Thymus (tissue), 11 donors: ENCODE measurements at regions not wholly inside any gene's neighbourhood (a gene's known extent, or its start where the extent isn't known, plus 50 kb on each side); places are given as distances from the start of the nearest gene placed in this dataset.

Experiments used
- DNase-seq, 9 donors: peaks; one replicate each; pipeline ENCODE4 v3.0.0-alpha.2; 2013; ENCODE audit warnings: low spot score in 9 of 9, low read depth in 6 of 9, missing footprints in 1 of 9
- H3K27ac ChIP-seq, 2 donors: one replicate each; pipeline ENCODE4 v1.5.1; 2013; ENCODE audit warnings: control low read depth in 1 of 2, low read depth in 1 of 2, low read length in 1 of 2, mild to moderate bottlenecking in 1 of 2, moderate library complexity in 1 of 2
- H3K27me3 ChIP-seq, 2 donors: one replicate each; pipeline ENCODE4 v1.5.1; 2013; ENCODE audit warnings: low read length in 1 of 2; ENCODE audit not compliant: control insufficient read depth in 2 of 2, insufficient read depth in 1 of 2
- H3K36me3 ChIP-seq, 2 donors: one replicate each; pipeline ENCODE4 v1.5.1; 2013; ENCODE audit warnings: low read length in 1 of 2, mild to moderate bottlenecking in 1 of 2, moderate library complexity in 1 of 2; ENCODE audit not compliant: control insufficient read depth in 2 of 2, insufficient read depth in 2 of 2
- H3K4me1 ChIP-seq, 2 donors: one replicate each; pipeline ENCODE4 v1.5.1; 2013; ENCODE audit warnings: low read length in 2 of 2; ENCODE audit not compliant: control insufficient read depth in 2 of 2, insufficient read depth in 2 of 2
- H3K4me3 ChIP-seq, 2 donors: one replicate each; pipeline ENCODE4 v1.5.1; 2013; ENCODE audit warnings: low read length in 2 of 2, control low read depth in 1 of 2, mild to moderate bottlenecking in 1 of 2
- H3K9me3 ChIP-seq, 2 donors: one replicate each; pipeline ENCODE4 v1.5.1; 2013; ENCODE audit warnings: low read length in 1 of 2, mild to moderate bottlenecking in 1 of 2; ENCODE audit not compliant: control insufficient read depth in 2 of 2, insufficient read depth in 1 of 2
- WGBS: extraction: QIAGEN DNeasy Blood & Tissue Kit; methylation state at CpG from one replicate; pipeline ENCODE4 v1.1.7; 2013; 5-methylcytosine and 5-hydroxymethylcytosine counted together
- donor health status: healthy.

DNA sequence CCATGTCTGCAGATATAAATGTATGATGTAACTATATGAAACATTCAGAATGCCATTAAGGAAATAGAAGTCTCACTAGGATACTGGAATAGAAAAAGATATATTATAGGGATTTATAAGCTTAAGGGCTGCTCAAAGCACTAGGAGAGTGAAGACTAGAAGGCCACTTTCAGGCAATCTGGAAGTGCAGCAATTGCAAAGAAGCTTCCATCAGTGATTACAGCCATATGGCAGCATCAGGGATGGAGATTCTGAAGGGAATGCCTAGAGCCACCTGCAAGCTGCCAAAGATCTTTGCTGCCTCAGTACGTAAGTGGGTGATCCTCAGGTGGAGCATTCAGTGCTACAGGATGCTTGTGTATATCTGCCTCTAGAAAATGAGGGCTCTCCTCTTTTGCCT, 796.2 kb upstream of the EPHA7 start:
- no peak overlapping the region for H3K4me3 ChIP-seq
- H3K36me3 ChIP-seq, result no peaks in the 10 kb centered on the region
- no peaks in the 10 kb centered on the region for H3K27me3 ChIP-seq
- 98% methylated on average over 1 of the region's 1 CpG for WGBS
- no peak overlapping the region for H3K27ac ChIP-seq
- no peak for DNase-seq
- no peaks in the 10 kb centered on the region for H3K4me1 ChIP-seq
- no peaks in the 10 kb centered on the region for H3K9me3 ChIP-seq

DNA sequence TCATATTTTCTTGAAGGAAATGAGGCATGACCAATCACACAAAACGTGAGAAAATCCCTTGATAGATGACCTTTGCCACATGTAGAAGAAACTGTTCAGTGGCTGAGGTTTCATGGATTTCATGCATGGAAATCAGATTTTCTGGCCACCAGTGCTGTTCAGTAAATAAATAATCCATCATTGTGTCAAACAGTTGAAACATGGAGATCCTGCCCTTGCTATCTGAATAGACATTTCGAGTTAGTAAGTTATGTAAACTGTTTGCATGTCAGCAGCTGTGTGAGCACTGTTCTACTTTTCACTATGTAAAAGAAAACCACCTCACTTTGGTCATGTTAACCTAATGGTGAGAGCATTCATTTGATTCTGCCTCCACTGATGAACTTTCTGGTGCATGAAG, 793.9 kb upstream of the EPHA7 start:
- H3K4me1 ChIP-seq, result no peaks in the 10 kb centered on the region
- no peak overlapping the region for H3K27ac ChIP-seq
- 52% methylated on average over 2 of the region's 2 CpGs for WGBS
- H3K4me3 ChIP-seq, result no peak overlapping the region
- no peaks in the 10 kb centered on the region for H3K36me3 ChIP-seq
- no peaks in the 10 kb centered on the region for H3K9me3 ChIP-seq
- no peak for DNase-seq
- no peaks in the 10 kb centered on the region for H3K27me3 ChIP-seq

DNA sequence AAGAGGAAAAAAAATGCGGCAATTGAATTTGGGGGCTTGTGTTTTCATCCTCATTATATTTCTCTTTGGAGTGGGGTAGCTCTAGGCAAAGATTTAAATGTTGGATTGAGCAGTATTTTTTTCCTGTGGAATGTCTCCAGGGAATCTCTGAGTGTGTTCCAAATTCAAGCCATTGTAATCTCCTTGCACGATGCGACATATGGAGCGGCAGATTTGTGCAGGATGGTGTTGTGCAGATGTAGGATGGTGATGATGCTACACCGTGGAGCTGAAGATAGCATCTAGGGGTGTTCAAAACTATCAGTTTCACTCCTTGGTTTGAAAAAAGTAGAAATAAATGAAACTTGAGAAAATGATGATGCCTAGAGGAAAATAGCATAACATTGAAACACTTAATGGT, 777.5 kb upstream of the EPHA7 start:
- 91% methylated on average over 5 of the region's 5 CpGs for WGBS

DNA sequence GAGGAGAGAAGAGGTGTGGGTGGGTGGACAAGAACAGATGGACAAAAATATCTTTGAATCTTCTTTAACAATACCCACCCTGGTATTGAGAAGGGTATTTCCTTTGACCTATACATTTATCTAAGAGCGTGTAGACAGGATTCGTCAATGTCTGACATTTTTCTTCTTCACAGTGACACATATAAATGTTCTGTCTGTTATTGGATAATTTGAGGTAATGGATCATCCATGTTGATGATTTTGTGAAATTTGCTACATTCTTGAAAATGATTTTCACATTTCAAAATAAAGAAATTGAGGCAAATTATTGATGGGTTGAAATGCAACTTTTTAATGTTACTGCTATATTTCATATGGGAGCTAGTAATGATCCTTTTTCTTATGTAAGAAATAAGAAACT, 770.7 kb upstream of the EPHA7 start:
- no peaks in the 10 kb centered on the region for H3K4me1 ChIP-seq
- 96% methylated on average over 2 of the region's 2 CpGs for WGBS

More for the DNA sequence above, 777.5 kb upstream of the EPHA7 start:
- Histone ChIP-seq H3K4me3 (no peak overlapping the region), H3K4me1 (no peaks in the 10 kb centered on the region), H3K36me3 (no peaks in the 10 kb centered on the region), H3K27ac (no peak overlapping the region), H3K27me3 (no peaks in the 10 kb centered on the region), H3K9me3 (no peaks in the 10 kb centered on the region)
- DNase-seq, result no peak

DNA sequence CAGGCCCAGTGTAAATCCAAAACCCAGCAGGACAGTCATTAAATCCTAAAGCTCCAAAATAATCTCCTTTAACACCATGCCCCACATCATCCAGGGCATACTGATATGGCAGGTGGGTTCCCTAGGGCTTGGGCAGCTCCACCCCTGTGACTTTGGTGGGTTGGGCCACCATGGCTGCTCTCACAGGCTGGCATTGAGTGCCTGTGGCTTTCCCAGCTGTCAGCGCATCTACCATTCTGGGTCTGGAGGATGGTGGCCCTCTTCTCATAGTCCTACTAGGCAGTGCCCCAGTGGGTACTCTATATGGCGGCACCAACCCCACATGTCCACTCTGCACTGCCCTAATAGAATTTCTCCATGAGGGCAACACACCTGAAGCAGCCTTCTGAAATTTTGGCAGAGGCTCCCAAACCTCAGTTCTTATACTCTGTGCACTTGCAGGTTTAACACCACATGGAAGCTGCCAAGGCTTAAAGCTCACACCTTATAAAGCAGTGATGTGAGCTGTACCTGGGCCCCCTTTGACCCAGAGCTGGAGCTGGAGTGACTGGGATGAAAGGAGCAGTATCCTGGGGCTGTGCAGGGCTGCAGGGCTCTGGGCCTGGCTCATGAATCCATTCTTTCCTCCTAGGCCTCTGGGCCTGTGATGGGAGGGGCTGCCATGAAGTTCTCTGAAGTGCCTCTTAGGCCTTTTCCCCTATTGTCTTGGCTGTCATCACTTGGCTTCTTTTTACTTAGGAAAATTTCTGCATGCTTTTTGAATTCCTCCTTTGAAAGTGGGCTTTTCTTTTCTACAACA, 765.5 kb upstream of the EPHA7 start:
- Histone ChIP-seq H3K27me3 (no peaks in the 10 kb centered on the region), H3K9me3 (peaks cover 0 to 6% of the 10 kb centered on the region in 2 donors), H3K36me3 (no peaks in the 10 kb centered on the region), H3K4me3 (no peak overlapping the region), H3K27ac (no peak overlapping the region), H3K4me1 (no peaks in the 10 kb centered on the region)
- WGBS, result 97% methylated on average over 2 of the region's 2 CpGs
- no peak for DNase-seq

More for the DNA sequence above, 770.7 kb upstream of the EPHA7 start:
- no peak for DNase-seq
- H3K27me3 ChIP-seq, result no peaks in the 10 kb centered on the region
- no peak overlapping the region for H3K27ac ChIP-seq
- H3K9me3 ChIP-seq, result peaks cover 0 to under 1% of the 10 kb centered on the region in 2 donors
- no peaks in the 10 kb centered on the region for H3K36me3 ChIP-seq
- H3K4me3 ChIP-seq, result no peak overlapping the region

DNA sequence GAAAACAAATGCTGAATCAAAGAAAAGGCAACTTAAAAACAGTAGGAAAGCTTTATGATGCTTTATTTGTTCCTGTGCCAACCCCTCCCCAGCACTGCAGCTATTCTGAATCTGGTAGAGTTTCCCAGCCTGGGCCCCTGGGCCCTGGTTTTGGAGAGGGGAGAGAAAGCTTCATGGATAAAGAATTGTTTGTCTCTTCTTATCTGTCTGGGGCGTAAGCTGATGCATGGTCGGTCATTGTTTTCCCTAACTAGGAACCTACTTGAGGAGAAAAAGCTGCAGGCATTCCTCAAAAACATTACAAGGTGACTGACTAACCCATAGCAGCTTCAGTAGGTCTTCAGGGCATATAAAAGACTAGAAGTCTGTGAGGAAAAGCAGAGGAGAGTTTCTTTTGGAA, 758.1 kb upstream of the EPHA7 start:
- H3K27me3 ChIP-seq, result no peaks in the 10 kb centered on the region
- no peak for DNase-seq
- H3K4me1 ChIP-seq, result no peaks in the 10 kb centered on the region
- no peak overlapping the region for H3K4me3 ChIP-seq
- no peaks in the 10 kb centered on the region for H3K9me3 ChIP-seq
- no peaks in the 10 kb centered on the region for H3K36me3 ChIP-seq
- H3K27ac ChIP-seq, result no peak overlapping the region
- 58% methylated on average over 2 of the region's 2 CpGs for WGBS

DNA sequence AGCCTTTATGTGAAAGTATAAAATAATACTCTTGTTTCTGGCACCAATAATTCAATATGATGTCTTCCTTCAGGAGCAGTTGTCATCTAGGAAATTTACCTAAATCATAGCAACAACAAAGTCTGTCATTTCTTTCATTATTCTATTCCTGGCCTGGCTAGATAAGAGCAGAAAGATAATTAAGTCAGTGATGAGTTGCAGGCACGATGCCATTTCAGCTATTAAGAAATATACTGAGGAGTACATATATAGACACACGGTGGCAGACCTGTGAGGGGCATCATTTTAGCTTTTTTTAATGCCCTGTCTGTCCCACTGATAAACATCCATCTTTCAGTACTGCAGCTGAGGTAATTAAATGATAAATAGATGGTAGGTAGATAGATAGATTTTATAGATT, 756.1 kb upstream of the EPHA7 start:
- no peak for DNase-seq
- H3K4me1 ChIP-seq, result no peaks in the 10 kb centered on the region
- 90% methylated on average over 2 of the region's 2 CpGs for WGBS

DNA sequence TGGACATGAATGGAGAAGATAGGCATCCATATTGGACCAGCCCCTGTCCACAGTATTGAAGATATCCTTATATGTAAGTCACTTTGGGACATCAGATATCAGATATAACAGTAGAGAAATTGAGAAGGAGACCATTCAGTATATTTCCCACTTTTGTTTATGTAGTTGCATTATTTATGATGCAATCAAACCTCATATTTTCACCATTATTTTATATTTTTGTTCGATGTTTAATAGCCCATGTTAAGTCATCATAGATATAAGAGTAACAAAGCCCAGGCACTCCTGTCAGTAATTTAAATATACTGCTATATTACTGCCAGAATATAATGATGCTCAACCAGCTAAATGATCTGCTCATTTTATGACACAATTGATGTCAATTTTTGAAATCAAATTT, 744.5 kb upstream of the EPHA7 start:
- Histone ChIP-seq H3K4me3 (no peak overlapping the region), H3K27me3 (no peaks in the 10 kb centered on the region), H3K4me1 (no peaks in the 10 kb centered on the region), H3K36me3 (no peaks in the 10 kb centered on the region), H3K9me3 (peaks cover 0 to 7% of the 10 kb centered on the region in 2 donors), H3K27ac (no peak overlapping the region)
- DNase-seq, result no peak
- WGBS, result 99% methylated on average over 1 of the region's 1 CpG

More for the DNA sequence above, 756.1 kb upstream of the EPHA7 start:
- Histone ChIP-seq H3K9me3 (no peaks in the 10 kb centered on the region), H3K27me3 (no peaks in the 10 kb centered on the region), H3K27ac (no peak overlapping the region), H3K4me3 (no peak overlapping the region), H3K36me3 (no peaks in the 10 kb centered on the region)

DNA sequence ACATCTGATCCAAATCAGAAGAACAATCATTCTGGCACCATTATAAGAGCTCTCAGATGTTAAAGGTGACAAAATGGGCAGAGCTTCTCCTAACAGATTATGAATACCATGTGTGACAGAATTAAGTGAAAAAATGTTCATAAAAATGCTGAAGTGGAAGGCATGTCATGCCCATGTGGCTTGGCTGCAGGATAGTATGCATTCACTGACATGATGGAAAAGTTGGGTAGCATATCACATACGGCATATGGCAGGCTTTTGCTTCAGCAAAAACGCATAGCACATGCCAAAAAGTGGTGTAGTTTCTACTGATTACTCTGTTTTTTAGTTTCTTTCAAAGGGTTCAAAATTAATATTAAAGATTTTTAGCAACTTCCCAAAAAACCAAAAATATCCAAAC, 731.5 kb upstream of the EPHA7 start:
- no peaks in the 10 kb centered on the region for H3K27me3 ChIP-seq
- H3K27ac ChIP-seq, result no peak overlapping the region
- WGBS, result 91% methylated on average over 2 of the region's 2 CpGs
- no peak overlapping the region for H3K4me3 ChIP-seq
- no peaks in the 10 kb centered on the region for H3K36me3 ChIP-seq
- peaks cover 0 to 4% of the 10 kb centered on the region in 2 donors for H3K9me3 ChIP-seq
- no peak for DNase-seq
- H3K4me1 ChIP-seq, result no peaks in the 10 kb centered on the region
